Activated T-helper 17 cell treated with anti-CD3 and anti-CD28 coated beads, Interleukin-2, amount 50 U/mL, for 72 hours (primary cell): ENCODE measurements at regions not wholly inside any gene's neighbourhood (a gene's known extent, or its start where the extent isn't known, plus 50 kb on each side); places are given as distances from the start of the nearest gene placed in this dataset.

ENCODE experiments used
- ATAC-seq: fragments of 150-1000 bp; cut with Tn5 transposase; replicated peaks from 2 replicates; pipeline ENCODE4 v1.10.0; 2021; ENCODE audit warnings: mild to moderate bottlenecking, moderate library complexity
- H3K27ac Mint-ChIP-seq: one replicate; pipeline ENCODE4 v1.8.0; 2022; ENCODE audit warnings: mixed read lengths
- H3K27me3 Mint-ChIP-seq: one replicate; pipeline ENCODE4 v1.8.0; 2022; ENCODE audit warnings: mixed read lengths
- H3K36me3 Mint-ChIP-seq: one replicate; pipeline ENCODE4 v1.8.0; 2022; ENCODE audit warnings: low read depth, mild to moderate bottlenecking, mixed read lengths
- H3K4me1 Mint-ChIP-seq: one replicate; pipeline ENCODE4 v1.8.0; 2022; ENCODE audit warnings: mixed read lengths
- H3K4me3 Mint-ChIP-seq: one replicate; pipeline ENCODE4 v1.8.0; 2022; ENCODE audit warnings: mild to moderate bottlenecking, mixed read lengths
- H3K9me3 Mint-ChIP-seq: one replicate; pipeline ENCODE4 v1.8.0; 2022; ENCODE audit warnings: mixed read lengths

GRCh38 chr13:50071379-50071778 is 56.1 kb downstream of the KCNRG start:
- ATAC-seq, result no peak
- H3K4me3 Mint-ChIP-seq, result no peak overlapping the region
- peaks cover 6% of the 10 kb centered on the region for H3K4me1 Mint-ChIP-seq
- peaks cover 3% of the 10 kb centered on the region for H3K27me3 Mint-ChIP-seq
- H3K36me3 Mint-ChIP-seq, result peaks cover 84% of the 10 kb centered on the region
- H3K27ac Mint-ChIP-seq, result no peak overlapping the region
- H3K9me3 Mint-ChIP-seq, result no peaks in the 10 kb centered on the region

- H3K4me1 Mint-ChIP-seq, result peaks cover 6% of the 10 kb centered on the region
- peaks cover 3% of the 10 kb centered on the region for H3K27me3 Mint-ChIP-seq
- peaks cover 82% of the 10 kb centered on the region for H3K36me3 Mint-ChIP-seq
- H3K27ac Mint-ChIP-seq, result no peak overlapping the region
- ATAC-seq, result no peak
- H3K4me3 Mint-ChIP-seq, result no peak overlapping the region
- no peaks in the 10 kb centered on the region for H3K9me3 Mint-ChIP-seq
Observed at GRCh38 chr13:50072676-50073075, 57.4 kb downstream of the KCNRG start.

GRCh38 chr13:50073340-50073739 is 58.1 kb downstream of the KCNRG start:
- peaks cover 6% of the 10 kb centered on the region for H3K4me1 Mint-ChIP-seq
- no peak for ATAC-seq
- peaks cover 3% of the 10 kb centered on the region for H3K27me3 Mint-ChIP-seq
- H3K4me3 Mint-ChIP-seq, result no peak overlapping the region
- no peaks in the 10 kb centered on the region for H3K9me3 Mint-ChIP-seq
- peaks cover 81% of the 10 kb centered on the region for H3K36me3 Mint-ChIP-seq
- H3K27ac Mint-ChIP-seq, result no peak overlapping the region

GRCh38 chr13:50074843-50075242 is 59.6 kb downstream of the KCNRG start:
- peak; percentile 97 for ATAC-seq
- H3K4me1 Mint-ChIP-seq, result peaks cover 6% of the 10 kb centered on the region

GRCh38 chr13:50075619-50076097 is 60.4 kb downstream of the KCNRG start:
- peaks cover 77% of the 10 kb centered on the region for H3K36me3 Mint-ChIP-seq
- H3K9me3 Mint-ChIP-seq, result no peaks in the 10 kb centered on the region
- ATAC-seq, result no peak
- peaks cover 3% of the 10 kb centered on the region for H3K27me3 Mint-ChIP-seq
- H3K4me1 Mint-ChIP-seq, result peaks cover 6% of the 10 kb centered on the region
- peak overlapping the region; percentile 48 for H3K4me3 Mint-ChIP-seq
- H3K27ac Mint-ChIP-seq, result no peak overlapping the region

More at GRCh38 chr13:50074843-50075242, 59.6 kb downstream of the KCNRG start:
- H3K9me3 Mint-ChIP-seq, result no peaks in the 10 kb centered on the region
- peaks cover 3% of the 10 kb centered on the region for H3K27me3 Mint-ChIP-seq
- no peak overlapping the region for H3K4me3 Mint-ChIP-seq
- no peak overlapping the region for H3K27ac Mint-ChIP-seq
- peaks cover 76% of the 10 kb centered on the region for H3K36me3 Mint-ChIP-seq

GRCh38 chr13:50077431-50077830 is 62.2 kb downstream of the KCNRG start:
- Mint-ChIP-seq H3K27ac (no peak overlapping the region), H3K36me3 (peaks cover 76% of the 10 kb centered on the region), H3K27me3 (peaks cover 3% of the 10 kb centered on the region), H3K9me3 (no peaks in the 10 kb centered on the region), H3K4me3 (peak overlapping the region; percentile 97), H3K4me1 (peaks cover 6% of the 10 kb centered on the region)
- ATAC-seq, result no peak

- H3K36me3 Mint-ChIP-seq, result peaks cover 76% of the 10 kb centered on the region
- no peak for ATAC-seq
- H3K27ac Mint-ChIP-seq, result no peak overlapping the region
- peaks cover 3% of the 10 kb centered on the region for H3K27me3 Mint-ChIP-seq
- H3K4me1 Mint-ChIP-seq, result peaks cover 7% of the 10 kb centered on the region
- H3K9me3 Mint-ChIP-seq, result no peaks in the 10 kb centered on the region
- H3K4me3 Mint-ChIP-seq, result peak overlapping the region; percentile 97
Observed at GRCh38 chr13:50078231-50078894, 63.1 kb downstream of the KCNRG start.

GRCh38 chr13:50078895-50079654 is 63.8 kb downstream of the KCNRG start:
- Mint-ChIP-seq H3K9me3 (no peaks in the 10 kb centered on the region), H3K36me3 (peaks cover 69% of the 10 kb centered on the region), H3K27me3 (peaks cover 3% of the 10 kb centered on the region), H3K27ac (peak overlapping the region; percentile 96), H3K4me3 (peak overlapping the region; percentile 97), H3K4me1 (peaks cover 10% of the 10 kb centered on the region)
- no peak for ATAC-seq

GRCh38 chr13:50079655-50080202 is 64.5 kb downstream of the KCNRG start:
- peak overlapping the region; percentile 97 for H3K4me3 Mint-ChIP-seq
- peaks cover 3% of the 10 kb centered on the region for H3K27me3 Mint-ChIP-seq
- H3K4me1 Mint-ChIP-seq, result peaks cover 10% of the 10 kb centered on the region
- no peak for ATAC-seq
- H3K27ac Mint-ChIP-seq, result peak overlapping the region; percentile 96
- H3K36me3 Mint-ChIP-seq, result peaks cover 65% of the 10 kb centered on the region
- H3K9me3 Mint-ChIP-seq, result no peaks in the 10 kb centered on the region

- Mint-ChIP-seq H3K27ac (peak overlapping the region; percentile 96), H3K9me3 (no peaks in the 10 kb centered on the region), H3K4me1 (peaks cover 10% of the 10 kb centered on the region), H3K4me3 (peak overlapping the region; percentile 97), H3K36me3 (peaks cover 64% of the 10 kb centered on the region), H3K27me3 (peaks cover 3% of the 10 kb centered on the region)
- peak; percentile 8 for ATAC-seq
Observed at GRCh38 chr13:50080203-50080910, 65.1 kb downstream of the KCNRG start.

- H3K36me3 Mint-ChIP-seq, result peaks cover 56% of the 10 kb centered on the region
- peak overlapping the region; percentile 96 for H3K27ac Mint-ChIP-seq
- no peaks in the 10 kb centered on the region for H3K27me3 Mint-ChIP-seq
- H3K9me3 Mint-ChIP-seq, result no peaks in the 10 kb centered on the region
- H3K4me3 Mint-ChIP-seq, result peak overlapping the region; percentile 97
- ATAC-seq, result peak; percentile 10
- H3K4me1 Mint-ChIP-seq, result peaks cover 5% of the 10 kb centered on the region
Observed at GRCh38 chr13:50080911-50081678, 65.9 kb downstream of the KCNRG start.

GRCh38 chr13:50081679-50082425 is 66.6 kb downstream of the KCNRG start:
- H3K36me3 Mint-ChIP-seq, result peaks cover 56% of the 10 kb centered on the region
- H3K4me3 Mint-ChIP-seq, result peak overlapping the region; percentile 97
- peak overlapping the region; percentile 96 for H3K27ac Mint-ChIP-seq
- H3K4me1 Mint-ChIP-seq, result peaks cover 8% of the 10 kb centered on the region
- peak; percentile 81 for ATAC-seq
- H3K27me3 Mint-ChIP-seq, result no peaks in the 10 kb centered on the region
- no peaks in the 10 kb centered on the region for H3K9me3 Mint-ChIP-seq
